NCI-H1105 (cell line): ENCODE measurements at regions not wholly inside any gene's neighbourhood (a gene's known extent, or its start where the extent isn't known, plus 50 kb on each side); places are given as distances from the start of the nearest gene placed in this dataset.

ENCODE experiments used
- DNase-seq: peaks from one replicate; lab custom pipeline; 2025; lab: John Stamatoyannopoulos, UW

DNA sequence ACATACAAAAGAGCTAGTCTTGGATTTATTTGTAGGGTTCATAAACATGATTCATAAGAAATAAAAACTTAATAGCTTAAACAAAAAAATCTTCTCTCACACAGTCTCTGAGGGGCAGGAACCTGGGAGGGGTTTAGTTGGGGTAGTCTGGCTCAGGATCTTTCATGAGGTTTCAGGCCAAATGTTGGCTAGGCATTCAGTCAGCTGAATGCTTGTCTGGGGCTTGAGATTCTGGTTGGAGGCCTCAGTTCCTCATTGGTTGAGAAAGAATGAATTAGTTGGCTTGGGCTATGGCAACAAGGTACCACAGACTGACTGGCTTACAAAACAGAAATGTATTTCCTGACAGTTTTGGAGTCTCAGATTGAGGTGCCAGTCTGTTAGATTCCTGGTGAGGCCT, 74.3 kb downstream of the ANKRD7 start:
- no peak for DNase-seq

DNA sequence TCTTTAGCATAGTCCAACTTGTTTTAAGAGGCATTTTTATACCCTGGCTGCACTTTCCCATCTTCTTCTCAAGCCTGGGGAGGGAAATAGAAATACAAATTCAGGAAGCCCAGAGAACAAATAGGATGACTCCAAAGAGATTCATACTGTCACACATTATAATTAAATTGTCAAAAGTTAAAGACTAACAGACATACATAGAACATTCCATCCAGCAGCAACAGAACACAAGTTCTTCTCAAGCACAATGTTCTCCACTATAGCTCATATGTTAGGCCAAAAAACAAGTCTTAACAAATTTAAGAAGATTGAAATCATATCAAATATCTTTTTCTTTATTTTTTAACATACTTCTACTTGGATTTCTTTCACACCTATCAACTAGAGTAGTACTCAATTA, 75.7 kb downstream of the ANKRD7 start:
- DNase-seq: no peak

GRCh38 chr7:118304100-118304499, 79.6 kb downstream of the ANKRD7 start:
- DNase-seq: no peak

GRCh38 chr7:118305671-118306070, 81.2 kb downstream of the ANKRD7 start:
- DNase-seq: no peak

GRCh38 chr7:118306771-118307170, 82.3 kb downstream of the ANKRD7 start:
- no peak for DNase-seq

DNA sequence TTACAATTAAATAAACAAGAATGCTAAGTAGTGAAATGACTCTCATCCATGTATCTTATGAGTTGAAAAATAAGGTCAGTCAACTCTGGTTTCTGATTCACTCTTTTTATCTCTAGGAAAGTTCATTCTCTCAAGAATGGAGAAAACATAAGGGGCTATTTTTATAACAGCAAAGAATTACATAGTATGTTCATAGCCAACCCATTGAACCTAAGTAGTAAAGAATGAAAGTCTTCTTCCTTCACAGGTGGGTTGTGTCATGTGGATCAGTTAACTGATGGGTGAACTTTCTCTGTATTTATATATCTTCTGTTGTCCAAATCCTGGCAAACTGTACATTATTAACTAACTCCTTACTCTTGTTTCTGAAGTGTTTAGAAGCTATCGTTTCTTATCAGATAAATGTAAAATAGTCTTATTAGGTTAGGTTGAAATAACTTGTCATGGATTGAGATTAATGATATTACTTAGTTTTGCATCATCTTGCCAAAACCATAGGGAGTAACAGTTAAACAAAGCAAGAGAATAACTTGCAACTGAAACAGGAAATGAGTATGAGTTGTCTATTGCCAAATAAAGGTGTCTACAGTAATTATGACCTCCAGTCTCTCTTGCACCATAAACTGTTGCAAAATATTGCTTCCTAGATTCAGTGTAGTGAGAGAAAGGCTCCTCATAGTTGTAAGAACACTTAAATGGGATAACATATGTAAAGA, 86.8 kb downstream of the ANKRD7 start:
- no peak for DNase-seq

DNA sequence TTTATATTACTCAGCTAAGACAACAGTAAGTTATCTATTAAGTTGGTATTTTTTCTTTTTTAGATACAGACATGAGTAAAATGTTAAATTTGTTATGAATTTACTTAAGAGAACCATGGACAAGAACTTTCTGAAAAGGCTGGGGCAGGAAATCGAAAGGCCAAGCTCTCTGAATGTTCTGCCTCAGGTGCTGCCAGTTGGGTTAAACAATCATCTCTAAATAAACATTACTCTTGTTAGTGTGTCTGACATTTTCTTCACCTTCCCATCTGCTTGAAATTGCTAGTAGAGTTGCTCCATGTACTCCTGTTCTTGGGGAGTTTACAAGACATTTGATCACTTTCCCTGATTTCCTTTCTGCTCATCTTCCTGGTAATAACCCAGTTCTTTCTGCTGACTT, 87.5 kb downstream of the ANKRD7 start:
- no peak for DNase-seq

GRCh38 chr7:118312966-118313365, 88.5 kb downstream of the ANKRD7 start:
- no peak for DNase-seq

DNA sequence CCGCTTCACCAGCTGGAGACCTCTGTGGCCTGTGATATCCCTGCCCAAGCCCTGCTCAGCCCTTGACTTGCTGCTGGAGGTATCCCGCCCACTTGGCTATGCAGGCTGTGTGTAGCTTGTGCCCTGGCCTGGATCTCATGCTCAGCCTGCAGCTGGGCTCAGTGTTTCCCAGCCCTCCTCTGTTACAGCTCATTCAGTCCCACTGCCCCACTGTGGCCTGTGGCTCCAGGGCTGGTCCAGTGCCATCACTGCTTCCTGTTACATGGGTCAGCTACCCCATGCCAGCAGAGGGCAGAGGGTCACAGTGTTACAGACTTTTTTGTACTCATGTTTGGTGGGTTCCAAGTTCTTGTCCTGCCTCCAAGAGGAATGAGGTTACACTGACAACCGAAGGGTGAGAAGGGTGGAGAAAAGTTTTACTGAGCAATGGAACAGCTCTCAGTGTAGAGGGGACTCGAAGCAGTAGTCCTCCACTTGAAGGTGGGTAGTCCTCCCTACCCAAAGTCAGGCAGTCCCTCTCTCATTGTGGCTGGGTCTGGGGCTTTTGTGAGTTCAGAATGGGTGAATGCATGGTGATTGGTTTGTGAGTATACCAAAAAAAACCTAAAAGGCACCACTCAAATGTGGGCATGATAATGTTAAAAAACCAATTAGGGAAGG, 100.4 kb downstream of the ANKRD7 start:
- DNase-seq: no peak

DNA sequence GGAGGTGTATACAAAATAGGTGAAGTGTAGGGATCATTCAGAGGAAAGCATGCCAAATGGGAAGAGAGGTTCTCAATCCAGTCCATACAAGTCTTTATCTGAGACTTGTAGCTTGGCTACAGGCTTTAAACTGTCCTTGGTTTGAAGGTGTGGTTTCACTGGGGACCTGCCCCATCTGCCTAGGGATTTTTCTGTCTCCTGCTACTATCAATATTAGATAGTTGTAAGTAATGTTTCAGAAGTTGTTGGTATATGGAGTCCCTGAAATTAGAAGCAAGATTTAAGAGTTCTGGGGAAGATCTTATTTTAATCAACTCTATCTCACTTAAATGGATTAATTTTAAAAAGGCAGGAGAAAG, 100.9 kb downstream of the ANKRD7 start:
- no peak for DNase-seq

DNA sequence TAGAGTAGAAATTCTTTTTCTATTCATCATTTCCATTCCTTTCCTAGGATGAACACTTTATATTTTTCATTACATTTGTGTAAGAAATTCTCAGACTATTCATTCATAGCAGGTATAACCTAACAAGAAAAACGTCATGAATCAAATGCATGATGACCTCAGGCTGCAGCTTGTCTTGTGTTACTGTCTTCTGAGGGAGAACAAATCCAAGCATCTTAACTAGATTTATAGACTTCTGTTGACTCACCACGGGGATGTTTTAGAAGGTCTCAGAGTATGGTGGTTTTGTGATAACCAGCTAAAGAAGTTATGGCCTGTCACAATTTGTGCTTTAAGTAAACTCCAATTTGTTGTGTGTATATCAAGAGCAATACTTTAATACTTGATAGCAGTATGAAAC, 102.7 kb downstream of the ANKRD7 start:
- DNase-seq: no peak

- no peak for DNase-seq
Measured at GRCh38 chr7:118328505-118329211, 104.2 kb downstream of the ANKRD7 start.

GRCh38 chr7:118330388-118330787, 105.9 kb downstream of the ANKRD7 start:
- no peak for DNase-seq

DNA sequence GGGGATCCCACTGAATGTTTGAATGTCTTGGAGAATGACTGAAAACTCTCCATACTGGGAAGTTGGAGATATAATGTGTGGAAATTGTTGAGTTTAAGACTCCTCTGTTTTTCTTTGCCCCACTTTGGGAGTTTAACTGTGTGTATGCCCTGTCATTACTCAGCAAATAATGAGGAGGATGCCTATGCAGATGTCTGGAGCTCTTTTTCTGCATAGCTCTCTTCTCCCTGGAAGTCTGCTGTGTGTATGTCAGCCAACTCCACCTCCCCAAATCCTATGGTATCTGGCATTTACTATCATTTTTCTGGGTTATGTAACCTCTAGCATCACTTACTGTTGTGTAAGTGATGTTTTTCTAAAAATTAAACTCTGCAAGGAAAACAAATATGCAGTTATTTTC, 122.2 kb downstream of the ANKRD7 start:
- no peak for DNase-seq

- no peak for DNase-seq
Measured at GRCh38 chr7:118349604-118350003, 125.1 kb downstream of the ANKRD7 start.

DNA sequence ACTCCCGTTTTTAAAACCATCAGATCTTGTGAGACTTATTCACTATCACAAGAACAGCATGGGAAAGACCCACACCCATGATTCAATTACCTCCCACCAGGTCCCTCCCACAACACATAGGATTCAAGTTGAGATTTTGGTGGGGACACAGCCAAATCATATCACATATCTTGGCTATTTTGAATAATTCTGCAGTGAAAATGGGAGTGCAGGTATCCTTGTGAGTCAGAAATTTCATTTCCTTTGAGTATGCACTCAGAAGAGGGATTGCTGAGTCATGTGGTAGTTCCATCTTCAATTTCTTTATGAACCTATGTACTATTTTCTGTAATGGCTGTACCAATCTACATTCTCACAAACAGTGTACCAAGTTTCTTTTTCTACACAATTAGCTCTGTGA, 125.8 kb downstream of the ANKRD7 start:
- DNase-seq: no peak

DNA sequence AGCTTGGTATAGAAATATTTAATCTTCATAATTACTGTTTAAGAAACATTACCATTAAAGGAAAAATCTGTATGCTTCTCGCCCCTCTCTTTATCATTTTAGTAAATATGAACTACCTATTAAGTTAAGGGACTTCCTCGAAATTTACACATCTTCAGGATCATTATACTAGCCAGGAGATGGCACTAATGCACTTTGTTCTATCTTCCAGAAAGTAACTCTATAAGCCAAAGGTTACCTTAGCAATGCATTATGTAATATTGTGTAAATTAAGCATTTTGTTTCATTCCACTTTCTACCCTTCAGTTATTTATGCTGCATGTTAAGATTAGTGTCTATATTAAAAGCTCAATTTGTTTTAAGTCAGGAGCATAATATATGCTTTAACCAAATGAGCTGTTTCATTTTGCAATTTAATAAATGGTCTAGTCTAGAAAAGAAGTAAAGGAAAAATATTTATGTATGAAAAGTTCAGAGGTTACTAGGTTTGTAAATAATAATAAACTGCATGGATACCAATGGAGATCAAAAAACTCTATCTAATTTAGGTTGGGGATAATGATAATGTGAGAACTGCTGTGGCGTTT, 128.5 kb downstream of the ANKRD7 start:
- no peak for DNase-seq

GRCh38 chr7:118366363-118366762, 141.9 kb downstream of the ANKRD7 start:
- DNase-seq: no peak

DNA sequence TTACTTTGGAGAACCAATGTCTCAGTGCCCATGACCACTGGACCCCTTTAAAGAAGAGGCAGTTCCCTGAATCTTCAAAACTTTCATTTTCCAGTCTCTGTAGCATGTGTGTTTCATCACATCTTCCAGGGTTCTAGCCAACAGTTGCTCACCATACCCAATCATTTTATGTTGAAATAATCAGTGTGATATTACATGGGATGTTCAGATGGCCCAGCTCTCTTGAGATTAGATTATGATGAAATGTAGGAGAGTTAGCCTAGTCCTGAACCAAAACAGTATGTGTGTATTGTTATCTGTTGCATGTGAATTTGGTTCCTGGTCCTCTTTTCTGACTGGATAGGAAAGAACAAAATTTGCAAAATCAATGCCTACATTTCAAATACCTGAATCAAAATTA, 144.5 kb downstream of the ANKRD7 start:
- no peak for DNase-seq

GRCh38 chr7:118369987-118370386, 145.5 kb downstream of the ANKRD7 start:
- no peak for DNase-seq

DNA sequence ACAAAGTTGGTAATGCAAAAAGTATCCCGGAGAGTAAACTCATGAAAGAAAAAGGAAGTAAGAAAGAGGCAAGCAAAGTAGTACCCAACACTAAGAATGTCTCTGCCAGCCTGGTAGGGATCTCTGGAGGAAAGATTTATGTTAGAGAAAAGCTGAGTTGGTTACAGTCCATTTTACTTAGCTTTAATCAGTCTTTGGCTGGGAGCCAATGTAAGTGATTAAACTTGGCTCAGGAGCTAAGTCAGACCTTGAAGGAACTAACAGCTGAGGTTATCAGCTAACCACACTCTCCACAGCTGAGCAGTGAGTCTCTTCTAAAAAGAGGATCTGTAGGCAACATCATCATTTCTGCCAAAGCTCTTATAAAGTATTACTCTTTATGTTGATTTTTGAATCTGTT, 148.0 kb downstream of the ANKRD7 start:
- DNase-seq: no peak

DNA sequence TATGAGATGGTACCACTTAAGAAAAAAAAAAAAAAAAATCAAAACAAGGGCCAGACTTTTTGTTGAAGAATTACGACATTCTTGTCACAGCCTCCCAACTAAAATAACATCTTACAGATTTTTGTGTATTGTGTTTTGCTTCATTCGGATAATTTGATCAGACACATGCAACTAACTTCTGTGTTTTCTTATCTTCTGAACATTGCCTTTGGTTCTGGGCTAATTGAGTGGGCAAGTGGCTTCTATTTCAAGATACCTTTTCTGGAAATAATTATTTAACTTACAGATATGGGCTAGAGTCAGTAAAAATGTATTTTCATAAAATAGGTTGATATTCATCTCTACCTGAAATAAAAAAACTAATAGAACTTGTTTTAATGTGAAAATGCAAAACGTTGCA, 165.1 kb downstream of the ANKRD7 start:
- DNase-seq: no peak

DNA sequence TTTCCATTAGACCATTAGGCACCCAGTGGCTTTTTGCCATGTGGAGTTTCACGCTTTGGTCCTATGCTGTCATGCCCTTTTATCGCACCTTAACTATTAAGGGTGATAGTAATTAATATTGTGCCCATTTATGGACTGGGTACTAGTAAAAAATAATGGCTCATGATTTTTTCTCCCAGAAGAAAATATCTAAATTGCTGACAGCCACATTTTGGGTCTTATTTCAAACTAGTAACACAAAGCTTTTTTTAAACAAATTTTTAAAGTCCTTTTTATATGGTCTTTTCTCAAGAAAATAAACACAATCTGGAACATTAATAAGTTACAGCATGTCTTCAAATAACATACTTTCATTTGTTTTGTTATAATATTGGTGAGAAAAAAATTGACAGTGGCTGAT, 179.7 kb downstream of the ANKRD7 start:
- DNase-seq: no peak
